CD4-positive, alpha-beta T cell treated with Interferon alpha-2 for 1 hour (primary cell): ENCODE measurements at regions not wholly inside any gene's neighbourhood (a gene's known extent, or its start where the extent isn't known, plus 50 kb on each side); places are given as distances from the start of the nearest gene placed in this dataset.

Source experiments
- DNase-seq, 2 donors: peaks; one replicate each; pipeline ENCODE4 v3.0.0-alpha.2; 2020 to 2022

DNA sequence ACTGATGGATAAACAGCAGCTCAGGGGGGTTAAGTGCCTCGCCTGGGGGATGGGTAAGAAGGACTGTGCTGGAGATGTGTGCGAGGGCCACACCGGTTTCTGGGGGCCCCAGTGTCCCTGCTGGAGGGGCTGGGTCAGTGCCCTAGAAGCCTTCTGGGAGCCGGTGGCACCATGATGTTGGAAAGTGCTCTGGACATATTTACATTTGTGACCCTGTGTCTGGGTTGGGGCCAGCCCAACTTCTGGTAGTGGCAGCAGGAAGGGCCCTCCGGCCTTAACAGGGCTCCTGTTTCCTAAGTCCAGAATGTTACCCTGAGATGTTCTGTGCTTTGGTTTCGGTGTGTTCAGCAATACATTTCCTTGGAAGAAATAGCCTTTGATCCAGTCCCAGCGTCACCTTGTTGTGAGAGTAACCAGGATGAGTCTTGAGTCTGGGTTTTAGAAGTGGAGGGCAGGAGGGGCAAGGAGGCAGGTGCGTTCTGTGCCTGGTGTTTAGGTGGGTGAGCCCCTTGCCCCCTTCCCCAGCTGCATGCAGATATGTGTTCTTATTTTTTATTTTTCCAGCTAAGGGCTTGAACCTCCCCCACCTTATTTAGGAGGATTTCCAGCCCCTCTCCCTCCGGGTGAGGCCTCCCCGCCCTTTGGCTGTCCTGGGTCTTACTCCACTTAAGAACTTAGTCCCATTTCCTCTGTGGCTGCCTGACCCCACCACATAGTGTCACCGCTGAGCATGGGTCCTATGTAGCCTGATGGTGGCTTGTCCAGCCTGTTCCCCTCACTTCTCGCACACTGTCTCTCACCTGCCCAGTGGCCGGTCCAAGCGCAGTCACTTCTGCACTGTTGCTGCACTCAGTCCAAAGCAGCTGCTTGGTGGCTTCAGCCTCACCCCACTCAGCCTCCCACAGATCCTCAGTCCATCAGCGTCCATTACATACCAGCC lies 132.7 kb upstream of the HS6ST1 start:
- no peak for DNase-seq

DNA sequence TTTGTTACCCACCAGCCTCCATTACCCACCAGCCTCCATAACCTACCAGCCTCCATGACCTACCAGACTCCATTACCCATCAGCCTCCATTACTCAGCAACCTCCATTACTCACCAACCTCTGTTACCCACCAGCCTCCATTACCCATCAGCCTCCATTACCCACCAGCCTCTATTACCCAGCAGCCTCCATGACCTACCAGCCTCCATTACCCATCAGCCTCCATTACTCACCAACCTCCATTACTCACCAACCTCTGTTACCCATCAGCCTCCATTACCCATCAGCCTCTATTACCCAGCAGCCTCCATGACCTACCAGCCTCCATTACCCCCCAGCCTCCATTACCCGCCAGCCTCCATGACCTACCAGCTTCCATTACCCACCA lies 133.3 kb upstream of the HS6ST1 start:
- no peak for DNase-seq

DNA sequence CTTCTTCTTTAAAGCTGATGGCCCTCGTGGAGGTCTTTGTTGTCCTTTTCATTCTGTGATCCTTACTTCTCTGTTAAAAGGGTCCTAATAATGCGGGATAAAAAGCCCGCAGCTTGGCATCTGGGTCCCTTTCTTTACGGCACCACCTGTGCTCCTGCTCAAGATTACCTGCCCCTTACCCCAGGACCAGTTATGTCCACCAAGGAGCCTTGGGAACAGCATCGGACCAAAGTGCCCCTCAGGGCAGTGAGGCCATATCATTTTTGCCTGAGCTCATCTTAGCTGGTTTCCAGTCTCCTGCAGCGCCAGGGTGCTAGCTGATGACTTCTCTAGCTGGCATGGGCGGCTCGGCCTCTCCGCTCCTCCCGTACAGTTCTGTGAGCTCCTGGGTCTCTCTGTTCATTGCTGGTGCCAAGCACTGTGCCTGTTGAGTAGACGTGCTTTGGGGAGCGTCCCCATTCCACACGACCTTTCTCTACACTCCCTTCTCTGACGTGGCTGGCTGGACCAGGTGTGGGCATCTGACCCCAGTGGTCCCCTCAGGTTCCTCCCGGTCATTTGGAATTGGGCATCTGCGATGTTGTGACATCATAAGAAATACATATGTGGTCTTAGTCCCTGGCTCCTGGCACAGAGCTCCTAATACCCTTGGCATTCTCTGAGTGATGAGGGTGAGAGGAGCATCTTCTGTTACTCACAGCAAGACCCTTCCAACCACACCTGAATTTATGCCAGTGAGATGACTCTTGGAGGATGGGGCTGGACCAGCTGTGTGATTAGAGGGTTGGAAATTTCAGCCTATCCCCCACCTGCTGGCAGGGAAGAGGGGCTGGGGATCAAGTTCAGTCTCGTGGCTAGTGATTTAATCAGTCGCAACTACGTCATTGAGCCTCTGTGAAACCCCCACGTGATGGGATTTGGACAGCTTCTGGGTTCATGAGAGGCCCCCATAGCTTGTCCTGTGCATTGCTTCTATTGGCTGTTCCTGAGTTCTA lies 134.2 kb upstream of the HS6ST1 start:
- no peak for DNase-seq

DNA sequence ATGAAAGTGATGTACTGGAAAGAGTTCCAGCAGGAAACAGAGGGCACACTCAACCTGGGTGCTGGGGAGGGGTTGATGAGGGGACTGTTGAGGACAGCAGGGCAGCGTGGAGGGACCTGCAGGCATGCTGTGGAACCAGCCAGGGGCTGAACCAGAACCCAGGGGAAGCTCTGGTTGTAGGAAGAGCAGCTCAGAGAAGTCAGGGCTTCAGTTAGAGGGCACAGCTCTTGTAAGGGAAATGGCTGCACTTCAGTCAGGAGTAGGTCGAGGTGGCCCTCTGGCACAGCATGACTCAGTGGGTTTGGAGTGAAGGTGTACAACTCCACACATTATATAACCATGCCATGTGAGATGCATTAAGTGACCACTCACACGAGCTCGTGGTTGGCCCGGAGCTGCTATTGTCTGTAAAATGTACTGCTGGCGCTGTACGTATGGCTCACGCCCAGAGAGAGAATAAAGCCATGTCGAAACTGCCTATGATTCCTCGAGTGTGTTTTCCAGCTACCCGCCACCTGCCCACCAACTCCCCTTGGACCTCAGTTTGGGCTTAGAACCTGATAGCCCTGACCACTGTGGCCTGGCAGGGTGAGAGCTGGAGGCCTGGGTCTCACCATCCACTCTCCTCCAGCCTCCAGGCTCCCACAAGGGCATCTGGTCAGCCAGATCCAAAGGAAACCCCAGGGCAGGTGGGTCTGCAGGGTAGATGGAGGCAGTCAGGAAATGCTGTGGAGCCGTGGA lies 136.5 kb upstream of the HS6ST1 start:
- DNase-seq, result no peak

DNA sequence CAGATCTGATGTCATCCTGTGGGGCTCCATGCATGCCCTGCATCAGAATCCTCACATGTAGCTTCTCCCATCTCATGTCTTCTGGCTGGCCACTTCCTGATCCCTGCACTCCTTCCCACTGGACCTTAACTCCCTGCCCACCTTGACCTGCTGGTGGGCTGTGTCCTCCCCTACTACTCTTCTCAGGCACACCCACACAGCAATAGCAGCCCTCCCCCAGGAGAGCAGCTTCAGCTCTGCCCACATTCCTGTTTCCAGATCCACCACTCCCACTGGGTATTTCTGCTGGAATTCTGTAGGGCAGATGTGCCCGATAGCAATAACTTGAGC lies 137.0 kb upstream of the HS6ST1 start:
- no peak for DNase-seq

DNA sequence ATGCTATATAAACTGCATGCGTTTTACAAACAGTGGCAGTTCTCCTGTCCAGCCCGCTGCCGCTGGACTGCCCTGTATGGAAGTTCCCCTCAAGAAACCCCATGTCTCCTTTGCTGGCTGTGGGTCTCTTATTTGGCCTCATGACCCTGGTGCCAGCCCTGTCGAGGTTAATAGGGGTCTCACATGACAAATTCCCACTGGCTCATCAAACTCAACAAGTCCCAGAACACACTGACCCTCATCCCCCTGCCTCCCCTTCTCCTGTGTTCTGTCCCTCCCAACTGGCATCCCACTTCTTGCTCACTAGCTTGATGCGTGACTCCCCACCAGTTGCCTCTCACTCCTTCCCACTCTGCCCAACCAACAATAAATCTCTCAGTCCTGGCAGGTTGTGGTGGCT lies 137.6 kb upstream of the HS6ST1 start:
- DNase-seq, result no peak

DNA sequence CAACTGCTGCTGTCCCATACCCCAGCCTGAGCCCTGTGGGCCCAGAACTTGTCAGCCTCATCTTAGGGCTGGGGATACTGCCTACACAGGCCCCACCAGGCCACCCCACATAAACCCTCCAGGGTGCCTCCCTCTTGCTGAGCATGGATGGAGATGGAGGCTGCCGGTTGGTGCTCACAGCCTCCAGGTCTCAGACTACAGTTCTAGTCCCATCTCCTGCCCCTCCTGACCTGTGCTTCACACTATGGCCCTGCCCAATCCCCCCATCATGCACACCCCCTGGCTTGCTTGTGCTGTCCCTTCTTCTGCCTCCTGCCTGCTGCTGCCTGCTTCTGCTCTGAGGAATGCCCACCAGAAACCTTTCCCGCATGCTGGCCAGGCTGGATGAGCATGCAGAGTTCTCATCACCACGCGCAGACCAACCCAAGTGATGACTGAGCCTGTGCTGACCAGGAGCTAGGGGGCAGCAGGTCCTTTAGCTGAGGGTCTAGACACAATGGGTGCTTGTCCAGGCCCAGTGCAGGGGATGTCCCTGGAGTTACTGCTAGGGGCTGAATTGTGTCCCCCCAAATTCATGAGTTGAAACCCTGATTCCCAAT lies 138.4 kb upstream of the HS6ST1 start:
- DNase-seq, result no peak

DNA sequence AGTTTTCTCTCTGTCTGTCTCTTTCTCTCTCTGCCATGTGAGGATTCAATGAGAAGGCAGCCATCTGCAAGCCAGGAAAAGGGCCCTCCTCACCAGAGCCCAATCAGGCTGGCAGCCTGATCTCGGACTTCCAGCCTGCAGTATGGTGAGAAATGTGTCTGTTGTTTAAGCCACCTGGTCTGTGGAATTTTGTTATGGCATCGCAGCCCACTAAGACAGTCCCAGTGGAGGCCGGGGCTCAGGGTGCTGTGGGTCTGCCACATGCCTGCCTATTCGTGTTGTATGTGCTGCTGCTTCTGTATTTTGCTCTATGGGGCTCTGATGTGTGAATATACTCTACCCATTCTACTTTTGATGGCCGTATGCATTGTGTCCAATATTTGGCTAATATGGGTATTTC lies 139.0 kb upstream of the HS6ST1 start:
- DNase-seq, result no peak

DNA sequence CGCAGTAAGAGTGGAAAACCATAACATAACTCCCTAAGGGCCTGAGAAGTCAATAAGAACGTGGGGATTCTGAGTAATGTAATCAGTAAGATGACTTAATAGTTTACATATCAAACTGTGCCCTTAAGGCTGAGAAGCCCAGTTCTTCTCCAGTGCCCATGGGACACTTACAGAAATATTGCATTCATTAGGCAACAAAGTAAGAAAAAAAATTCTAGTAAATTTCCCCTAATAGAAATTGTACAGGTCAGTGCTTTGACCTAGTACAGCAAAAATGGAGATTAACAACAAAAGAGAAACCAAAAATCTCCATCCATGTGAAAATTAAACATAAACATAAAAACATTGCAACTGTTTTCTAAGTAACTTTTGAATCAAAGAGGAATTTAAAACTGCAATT lies 139.8 kb upstream of the HS6ST1 start:
- DNase-seq, result no peak

DNA sequence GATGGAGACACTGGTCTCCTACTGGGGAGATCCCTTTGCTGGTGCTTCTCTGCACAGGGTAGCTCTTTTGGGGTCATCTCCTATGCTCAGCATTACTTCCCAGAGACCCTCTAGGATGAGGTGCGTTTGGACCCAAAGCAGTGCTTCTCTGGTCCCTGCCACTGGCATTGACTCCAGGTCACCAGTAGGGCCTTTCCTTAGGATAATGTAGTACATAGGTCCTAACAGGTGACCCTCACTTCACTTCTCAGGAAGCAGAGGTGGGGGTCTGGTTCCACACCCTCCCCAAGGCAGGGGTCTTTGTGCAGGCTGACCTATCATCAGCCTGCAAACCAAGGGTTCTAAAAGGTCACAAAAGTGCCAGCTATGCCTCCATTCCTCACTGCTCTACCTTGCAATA lies 145.8 kb upstream of the HS6ST1 start:
- DNase-seq, result no peak

DNA sequence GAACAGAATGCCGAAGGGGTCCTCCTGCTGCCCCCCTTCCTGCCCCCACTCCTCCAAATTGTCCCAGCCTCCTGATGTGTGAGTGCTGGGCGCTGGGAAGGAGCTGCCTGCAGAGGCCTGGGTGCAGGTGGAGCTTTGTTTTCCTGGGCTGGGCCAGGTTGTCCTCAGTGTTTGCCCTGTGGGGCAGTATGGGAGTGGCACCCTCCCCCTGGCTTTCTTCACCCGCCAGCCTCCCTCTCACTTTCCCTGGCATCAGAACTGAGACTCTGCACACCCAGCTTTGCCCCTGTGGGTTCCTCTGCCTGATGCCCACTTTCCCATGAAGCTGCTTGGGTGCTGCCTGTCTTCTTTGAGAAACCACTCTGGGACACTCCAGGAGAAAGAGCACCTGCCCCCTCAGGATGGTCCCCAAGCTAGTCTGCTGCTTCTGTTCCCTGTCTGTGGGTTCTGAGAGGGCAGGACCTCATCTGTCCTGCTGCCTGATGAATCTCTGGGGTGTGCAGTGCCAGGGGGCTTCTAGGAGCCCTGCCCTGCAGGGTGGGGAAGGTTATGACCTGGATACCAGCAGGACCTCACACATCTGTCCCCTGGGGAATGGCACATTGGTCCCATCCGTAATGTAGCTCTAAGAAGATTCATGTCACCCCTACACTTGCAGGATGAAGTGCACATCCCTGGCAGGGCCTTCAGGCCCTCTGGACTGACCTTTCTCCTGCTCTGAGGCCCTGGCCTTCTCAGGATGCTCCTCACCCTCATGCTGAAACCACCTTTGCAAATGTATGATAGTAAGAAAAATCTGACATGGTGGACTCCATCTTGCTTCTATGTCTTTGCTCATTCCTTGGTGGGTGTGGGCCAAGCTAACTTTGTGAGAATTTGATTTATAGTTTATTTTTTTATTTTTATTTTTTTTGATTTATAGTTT lies 146.8 kb upstream of the HS6ST1 start:
- DNase-seq, result no peak

DNA sequence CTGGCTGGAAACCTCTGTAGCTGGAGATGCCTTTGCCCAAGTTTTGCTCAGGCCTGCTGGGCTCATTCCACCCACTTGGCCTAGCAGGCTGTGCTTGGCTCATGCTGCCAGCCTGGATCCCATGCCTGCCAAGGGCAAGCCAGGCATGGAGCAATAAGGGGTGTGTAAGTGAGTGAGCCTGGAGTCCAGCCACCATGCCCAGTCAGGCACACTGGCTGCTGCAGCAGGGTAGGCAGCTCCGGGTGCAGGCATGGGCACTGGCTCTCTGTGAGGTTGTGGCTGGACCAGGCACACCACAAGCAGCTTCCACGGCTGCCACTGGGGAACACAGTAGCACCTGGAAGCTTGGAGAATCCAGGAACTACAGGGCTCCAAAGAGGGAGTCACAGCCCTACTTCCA lies 147.7 kb upstream of the HS6ST1 start:
- DNase-seq, result no peak

DNA sequence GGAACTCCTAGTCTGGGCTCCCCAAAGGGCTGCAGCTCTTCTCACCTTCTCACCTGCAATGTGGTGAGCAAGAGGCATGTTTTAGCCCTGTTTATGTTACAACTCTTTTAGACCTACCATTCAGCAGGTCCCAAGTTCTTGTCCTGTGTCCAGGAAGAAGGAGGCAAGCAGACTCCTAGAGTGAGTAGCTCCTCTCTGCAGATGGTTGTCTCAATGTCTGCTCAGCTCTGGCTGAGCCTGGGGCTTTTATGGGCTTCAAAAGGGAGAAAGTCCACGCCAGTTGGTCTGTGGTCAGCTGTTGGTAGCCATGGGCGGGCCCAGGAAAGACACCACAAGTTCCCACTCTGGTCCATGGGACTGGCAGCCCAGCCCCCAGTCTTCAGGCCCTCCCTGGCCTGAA lies 148.1 kb upstream of the HS6ST1 start:
- no peak for DNase-seq

DNA sequence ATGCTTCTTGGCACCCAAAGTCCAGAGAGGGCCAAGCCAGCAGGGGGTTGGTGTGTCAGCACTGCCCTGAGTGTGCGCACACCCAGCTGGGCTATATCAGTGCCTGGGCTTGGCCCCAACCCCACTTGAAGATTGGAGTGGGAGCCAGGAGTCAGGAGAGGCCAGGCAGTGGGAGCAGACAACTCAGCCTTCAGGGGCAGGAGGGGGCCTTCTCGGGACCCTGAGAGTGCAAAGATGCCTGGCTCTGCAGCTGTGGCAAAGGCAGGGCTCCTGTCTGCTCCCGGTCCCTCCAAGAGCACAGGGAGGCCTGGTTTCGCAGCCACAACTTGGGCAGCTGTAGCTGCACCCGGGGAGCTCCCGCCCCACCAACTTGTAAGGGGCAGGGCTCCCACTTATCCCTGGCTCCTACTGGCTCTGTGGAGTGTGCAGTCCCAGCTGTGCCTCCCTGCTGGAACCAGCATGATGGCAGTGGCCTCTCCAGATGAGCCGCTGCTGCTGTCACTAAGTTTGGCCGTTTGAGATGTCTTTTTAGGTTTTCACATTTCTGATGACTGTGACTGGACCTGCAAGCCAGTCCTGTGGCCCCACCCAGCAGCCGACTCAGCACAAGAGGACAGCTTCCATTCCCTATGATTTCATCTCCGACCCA lies 148.8 kb upstream of the HS6ST1 start:
- no peak for DNase-seq

DNA sequence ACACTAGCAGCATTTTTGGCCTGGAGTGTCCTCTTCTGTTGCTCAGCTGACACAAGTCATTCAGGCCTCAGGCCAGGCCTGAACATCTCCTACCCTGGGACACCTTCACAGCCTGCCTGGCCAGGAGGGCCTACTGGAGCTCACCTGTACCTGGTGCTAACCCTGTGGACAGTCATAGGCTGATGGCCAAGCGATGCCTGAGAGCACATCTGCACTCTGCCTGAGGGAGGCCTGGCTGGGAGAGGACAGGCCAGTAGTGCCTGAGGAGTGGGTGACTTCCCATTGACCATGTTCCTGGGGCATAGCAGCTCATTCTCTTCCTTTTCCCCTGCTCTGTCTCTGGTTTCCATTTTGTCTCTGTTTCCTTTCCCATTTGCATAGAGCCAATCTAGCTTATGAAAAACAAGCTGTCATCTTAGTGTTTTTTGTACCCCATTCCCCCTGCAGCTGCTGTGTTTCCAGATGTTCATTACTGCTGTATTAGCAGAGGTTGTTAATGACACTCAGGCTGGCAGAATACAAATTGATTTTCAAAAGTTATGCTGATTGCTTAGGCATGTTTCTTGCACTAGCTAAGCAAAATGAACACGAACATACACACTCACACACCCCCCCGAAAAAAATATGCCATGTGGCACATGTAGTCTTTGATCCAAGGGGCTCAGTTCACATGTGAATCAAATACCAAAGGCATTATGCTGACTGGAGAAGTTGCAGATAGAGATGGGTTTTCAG lies 149.7 kb upstream of the HS6ST1 start:
- DNase-seq, result no peak

DNA sequence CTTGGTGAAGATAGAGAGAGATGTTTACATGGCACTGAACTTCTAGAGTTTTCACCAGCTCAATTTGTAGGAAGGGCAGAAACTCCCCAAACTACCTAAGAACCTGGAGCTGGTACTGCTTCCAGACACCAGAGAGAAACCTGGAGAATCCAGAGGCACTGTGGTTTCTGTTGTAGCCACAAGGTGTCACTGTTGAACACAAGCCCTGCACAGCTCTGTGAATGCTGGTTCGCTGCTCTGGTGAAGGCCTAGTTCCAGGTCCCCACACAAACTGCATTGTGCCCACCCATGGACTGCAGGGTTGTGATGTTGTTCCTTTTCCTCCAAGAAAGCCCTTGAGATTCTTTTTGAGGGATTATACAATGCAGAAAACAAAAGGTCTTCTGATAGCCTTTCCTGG lies 150.5 kb upstream of the HS6ST1 start:
- no peak for DNase-seq

DNA sequence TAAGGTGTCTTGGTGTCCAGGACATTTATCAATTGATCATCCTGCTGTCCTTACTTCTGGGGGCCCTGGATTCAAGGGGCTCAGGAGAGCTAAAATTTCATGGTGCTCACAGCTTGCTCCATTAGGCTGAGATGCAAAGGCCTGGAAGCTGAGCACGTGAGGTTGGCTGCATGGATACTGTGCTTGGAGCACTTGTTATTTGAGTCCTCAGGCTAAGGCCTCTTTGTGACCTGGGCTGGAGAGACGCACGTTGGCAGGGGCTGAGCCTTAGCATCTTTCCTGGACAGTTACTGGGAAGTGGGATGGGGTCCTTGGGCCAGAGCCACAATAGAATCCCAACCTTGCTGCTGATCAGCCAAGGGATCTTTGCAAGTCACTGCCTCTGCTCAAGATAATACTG lies 151.2 kb upstream of the HS6ST1 start:
- no peak for DNase-seq

DNA sequence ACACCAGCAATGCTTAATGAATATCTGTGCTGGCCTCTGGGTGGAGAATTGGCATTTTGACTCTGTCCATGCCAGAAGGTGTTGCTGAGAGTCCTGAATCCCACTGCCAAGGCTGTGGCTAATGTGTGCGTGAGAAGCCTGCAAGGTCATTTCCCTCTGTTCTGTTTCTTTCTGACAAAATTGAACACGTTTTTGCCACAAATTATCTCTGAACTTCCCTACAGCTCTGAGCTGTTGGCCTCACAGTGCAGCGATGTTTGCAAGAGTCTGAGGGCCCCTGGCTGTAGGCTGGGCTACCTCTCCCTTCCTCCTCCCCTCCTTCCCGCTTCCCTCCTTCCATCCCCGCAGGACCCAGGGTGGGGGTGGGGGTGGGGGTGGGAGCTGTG lies 154.1 kb upstream of the HS6ST1 start:
- no peak for DNase-seq

DNA sequence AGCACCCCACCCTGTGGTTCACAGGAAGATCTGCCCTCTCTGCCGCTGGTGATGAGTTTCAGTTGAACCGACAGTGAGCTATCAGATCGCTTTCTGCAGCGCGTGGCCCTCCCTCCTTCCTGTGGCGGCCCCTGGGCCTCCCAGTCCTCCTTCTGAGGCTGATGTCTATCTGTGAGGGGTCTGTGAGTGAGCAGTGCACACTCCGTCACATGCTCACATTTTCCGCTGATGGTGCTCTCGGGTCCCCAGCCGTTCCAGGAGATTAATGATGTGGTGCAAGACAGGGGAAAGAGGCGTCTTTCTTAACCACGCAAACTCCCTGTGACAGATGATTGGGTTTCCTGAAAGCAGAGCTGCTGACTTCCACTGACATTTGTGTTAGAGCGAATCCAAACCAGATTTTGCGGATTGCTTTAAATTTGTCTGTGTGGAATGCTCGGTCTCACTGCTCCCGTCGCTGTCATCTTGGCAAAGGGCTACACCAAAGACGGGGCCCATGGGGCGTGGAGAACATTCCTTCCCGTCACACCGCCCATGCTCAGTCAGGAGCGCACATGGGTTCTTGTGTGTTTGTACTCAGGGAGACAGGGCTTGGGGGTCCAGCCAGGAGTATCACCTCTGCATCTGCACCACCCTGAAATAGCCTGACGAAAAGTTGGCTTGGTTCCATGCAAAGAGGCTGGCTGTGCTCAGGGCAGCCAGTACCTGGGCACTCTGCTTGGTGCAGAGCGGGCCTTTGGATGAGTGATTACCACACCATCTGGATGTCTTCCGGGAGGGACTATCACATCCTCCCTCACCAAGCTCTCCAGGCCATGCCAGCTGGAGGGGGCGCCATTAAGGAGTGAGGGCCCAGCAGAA lies 154.7 kb upstream of the HS6ST1 start:
- no peak for DNase-seq
